Uterus (tissue), 3 donors: ENCODE measurements at regions not wholly inside any gene's neighbourhood (a gene's known extent, or its start where the extent isn't known, plus 50 kb on each side); places are given as distances from the start of the nearest gene placed in this dataset.
A peak's percentile ranks its signal among the peaks of the same experiment; 100 is the strongest.

Experiments used
- DNase-seq, 2 donors: peaks; one replicate each; pipeline ENCODE4 v3.0.0-alpha.2; 2019 to 2020
- H3K27ac ChIP-seq, 2 donors: fragments of 200-600 bp; sonication (generic); 1 replicate in 1 of 2; 2 replicates in 1 of 2; pipeline ENCODE4 v1.5.1; 2016 to 2018
- H3K27me3 ChIP-seq, 2 donors: fragments of 200-600 bp; sonication (generic); one replicate each; pipeline ENCODE4 v1.5.1; 2018 to 2019; ENCODE audit warnings: control low read depth in 1 of 2
- H3K36me3 ChIP-seq, 2 donors: fragments of 200-600 bp; sonication (generic); one replicate each; pipeline ENCODE4 v1.5.1; 2019; ENCODE audit warnings: control low read depth in 1 of 2
- H3K4me1 ChIP-seq, 2 donors: fragments of 200-600 bp; sonication (generic); one replicate each; pipeline ENCODE4 v1.5.1; 2018 to 2019; ENCODE audit warnings: control low read depth in 1 of 2
- H3K4me3 ChIP-seq, 2 donors: fragments of 200-600 bp; sonication (generic); 1 replicate in 1 of 2; 2 replicates in 1 of 2; pipeline ENCODE4 v1.5.1; 2018 to 2019; ENCODE audit warnings: mild to moderate bottlenecking in 1 of 2
- H3K9me3 ChIP-seq, 2 donors: fragments of 200-600 bp; sonication (generic); one replicate each; pipeline ENCODE4 v1.5.1; 2019; ENCODE audit warnings: control low read depth in 1 of 2
- CTCF ChIP-seq, 4 experiments: fragments of 200-600 bp in 2 of 4; fragments of 450-650 bp in 2 of 4; sonication (generic) in 2 of 4; IDR thresholded peaks; one replicate each; pipeline ENCODE4 v1.5.1; 2016 to 2019; ENCODE audit warnings: antibody characterized with exemption in 4 of 4, mild to moderate bottlenecking in 2 of 4, moderate library complexity in 1 of 4
- POLR2A ChIP-seq, 2 donors: fragments of 450-650 bp; IDR thresholded peaks; one replicate each; pipeline ENCODE4 v1.6.1; 2016; ENCODE audit warnings: antibody characterized with exemption in 2 of 2, mild to moderate bottlenecking in 1 of 2, moderate library complexity in 1 of 2
- intact Hi-C: fragments of 100-400 bp; cut with DNase I; formaldehyde crosslinking; loops from one replicate; pipeline ENCODE4 v1.15.1; 2023; ENCODE audit warnings: low total_unique reads
- donor health status: DM: yes; HTN: yes; CAD: no.

- intact Hi-C loops, result no loop called here
- H3K27ac ChIP-seq, result no peak overlapping the region
- no peaks in the 10 kb centered on the region for H3K4me1 ChIP-seq
- H3K27me3 ChIP-seq, result peaks cover 0 to 8% of the 10 kb centered on the region in 2 donors
- no peaks in the 10 kb centered on the region for H3K36me3 ChIP-seq
- no peak for TF ChIP-seq POLR2A (IDR thresholded peaks at IDR 0.05)
- peak; percentile 25 to 55 (median 41) for TF ChIP-seq CTCF (IDR thresholded peaks at IDR 0.05)
- no peak overlapping the region for H3K4me3 ChIP-seq
- H3K9me3 ChIP-seq, result no peaks in the 10 kb centered on the region
- peak; percentile 34 to 50 for DNase-seq
These were observed 55.7 kb upstream of the ETV3 start for GRCh38 chr1:157193702-157194391.

- H3K36me3 ChIP-seq, result no peaks in the 10 kb centered on the region
- H3K4me3 ChIP-seq, result no peak overlapping the region
- H3K27me3 ChIP-seq, result peaks cover 0 to 8% of the 10 kb centered on the region in 2 donors
- DNase-seq, result no peak
- H3K9me3 ChIP-seq, result no peaks in the 10 kb centered on the region
- no peak overlapping the region for H3K27ac ChIP-seq
- TF ChIP-seq POLR2A (IDR thresholded peaks at IDR 0.05) (no peak), CTCF (IDR thresholded peaks at IDR 0.05) (no peak)
- H3K4me1 ChIP-seq, result no peaks in the 10 kb centered on the region
- intact Hi-C loops, result no loop called here
These were observed 55.0 kb upstream of the ETV3 start for GRCh38 chr1:157193219-157193618.

GRCh38 chr1:157189986-157190982, 52.1 kb upstream of the ETV3 start:
- intact Hi-C loops, result no loop called here
- no peaks in the 10 kb centered on the region for H3K4me1 ChIP-seq
- peaks cover 0 to 8% of the 10 kb centered on the region in 2 donors for H3K27me3 ChIP-seq
- no peaks in the 10 kb centered on the region for H3K9me3 ChIP-seq
- H3K27ac ChIP-seq, result no peak overlapping the region
- TF ChIP-seq POLR2A (IDR thresholded peaks at IDR 0.05), result no peak
- TF ChIP-seq CTCF (IDR thresholded peaks at IDR 0.05), result no peak
- DNase-seq, result no peak
- no peaks in the 10 kb centered on the region for H3K36me3 ChIP-seq
- no peak overlapping the region for H3K4me3 ChIP-seq

- intact Hi-C loops, result no loop called here
- no peaks in the 10 kb centered on the region for H3K9me3 ChIP-seq
- no peak for DNase-seq
- peaks cover 0 to 2% of the 10 kb centered on the region in 2 donors for H3K27me3 ChIP-seq
- H3K4me3 ChIP-seq, result no peak overlapping the region
- no peak for TF ChIP-seq CTCF (IDR thresholded peaks at IDR 0.05)
- no peak overlapping the region for H3K27ac ChIP-seq
- no peaks in the 10 kb centered on the region for H3K36me3 ChIP-seq
- no peaks in the 10 kb centered on the region for H3K4me1 ChIP-seq
These were observed 50.9 kb upstream of the ETV3 start for GRCh38 chr1:157189096-157189495.
